ENCODE measurements at regions not wholly inside any gene's neighbourhood (a gene's known extent, or its start where the extent isn't known, plus 50 kb on each side); places are given as distances from the start of the nearest gene placed in this dataset.

GRCh38 chr11:70630816-70631623, 232.7 kb downstream of the CTTN start:
- H3K36me3 ChIP-seq (ENCODE audit: control insufficient read depth, insufficient read depth, low read length) = no peaks in the 10 kb centered on the region
- H3K4me3 ChIP-seq (ENCODE audit: low read length) = no peak overlapping the region
- no peak overlapping the region for H3K9ac ChIP-seq (ENCODE audit: low read length)
- no peaks in the 10 kb centered on the region for H3K27me3 ChIP-seq (ENCODE audit: control insufficient read depth, insufficient read depth, low read length)
- H3K9me3 ChIP-seq (ENCODE audit: control insufficient read depth, low read length) = no peaks in the 10 kb centered on the region
- peaks cover 31% of the 10 kb centered on the region for H3K4me1 ChIP-seq (ENCODE audit: control insufficient read depth, insufficient read depth, low read length)

DNA sequence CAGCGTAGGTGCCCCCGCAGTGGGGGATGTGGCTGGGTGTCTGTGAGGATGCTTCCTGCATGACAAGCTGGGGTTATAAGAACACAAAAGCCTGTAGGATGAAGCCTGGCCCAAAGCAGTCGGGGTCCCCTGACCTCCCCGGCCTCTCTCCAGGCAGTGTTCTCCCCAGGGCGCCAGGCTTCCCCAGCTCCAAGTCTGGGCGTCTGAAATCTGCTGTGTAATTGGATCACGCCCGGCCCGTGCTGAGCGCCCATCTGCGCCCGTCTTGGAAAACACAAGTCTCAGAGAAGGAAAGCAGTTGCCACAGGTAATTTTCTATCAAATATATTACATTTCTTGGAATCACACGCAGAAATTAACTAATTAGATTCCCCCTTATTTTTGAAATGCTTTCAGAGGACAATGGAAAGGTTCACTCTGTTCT, 233.3 kb downstream of the CTTN start:
- no peak overlapping the region for H3K9ac ChIP-seq (ENCODE audit: low read length)
- peaks cover 29% of the 10 kb centered on the region for H3K4me1 ChIP-seq (ENCODE audit: control insufficient read depth, insufficient read depth, low read length)
- H3K9me3 ChIP-seq (ENCODE audit: control insufficient read depth, low read length) = no peaks in the 10 kb centered on the region
- H3K4me3 ChIP-seq (ENCODE audit: low read length) = no peak overlapping the region
- H3K36me3 ChIP-seq (ENCODE audit: control insufficient read depth, insufficient read depth, low read length) = no peaks in the 10 kb centered on the region
- no peaks in the 10 kb centered on the region for H3K27me3 ChIP-seq (ENCODE audit: control insufficient read depth, insufficient read depth, low read length)

DNA sequence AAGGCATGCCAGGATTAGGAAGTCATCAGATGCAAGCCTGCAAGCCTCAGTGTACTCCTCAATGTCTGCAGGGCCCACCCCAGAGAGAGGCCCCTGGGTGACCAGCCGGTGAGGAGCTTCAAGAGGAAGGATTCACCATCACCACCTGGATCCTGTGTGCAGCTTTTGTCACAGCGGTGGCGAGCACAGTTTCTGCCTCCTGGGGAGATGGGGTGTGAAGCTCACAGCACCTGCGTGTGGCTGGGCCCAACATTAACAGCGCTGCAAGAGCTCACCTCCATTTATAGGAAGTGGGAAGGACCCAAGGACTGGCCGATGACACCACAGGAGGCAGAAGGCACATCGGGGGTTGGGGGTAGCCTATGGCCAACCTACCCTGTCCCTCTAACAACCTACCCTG, 235.3 kb downstream of the CTTN start:
- Histone ChIP-seq H3K9ac (ENCODE audit: low read length) (no peak overlapping the region), H3K4me3 (ENCODE audit: low read length) (no peak overlapping the region), H3K36me3 (ENCODE audit: control insufficient read depth, insufficient read depth, low read length) (no peaks in the 10 kb centered on the region), H3K27me3 (ENCODE audit: control insufficient read depth, insufficient read depth, low read length) (no peaks in the 10 kb centered on the region), H3K4me1 (ENCODE audit: control insufficient read depth, insufficient read depth, low read length) (peaks cover 9% of the 10 kb centered on the region), H3K9me3 (ENCODE audit: control insufficient read depth, low read length) (no peaks in the 10 kb centered on the region)

- Histone ChIP-seq H3K4me3 (ENCODE audit: low read length) (no peak overlapping the region), H3K36me3 (ENCODE audit: control insufficient read depth, insufficient read depth, low read length) (no peaks in the 10 kb centered on the region), H3K4me1 (ENCODE audit: control insufficient read depth, insufficient read depth, low read length) (no peaks in the 10 kb centered on the region), H3K9me3 (ENCODE audit: control insufficient read depth, low read length) (no peaks in the 10 kb centered on the region), H3K27me3 (ENCODE audit: control insufficient read depth, insufficient read depth, low read length) (no peaks in the 10 kb centered on the region), H3K9ac (ENCODE audit: low read length) (no peak overlapping the region)
Observed at GRCh38 chr11:70636659-70637058, 238.3 kb downstream of the CTTN start.

DNA sequence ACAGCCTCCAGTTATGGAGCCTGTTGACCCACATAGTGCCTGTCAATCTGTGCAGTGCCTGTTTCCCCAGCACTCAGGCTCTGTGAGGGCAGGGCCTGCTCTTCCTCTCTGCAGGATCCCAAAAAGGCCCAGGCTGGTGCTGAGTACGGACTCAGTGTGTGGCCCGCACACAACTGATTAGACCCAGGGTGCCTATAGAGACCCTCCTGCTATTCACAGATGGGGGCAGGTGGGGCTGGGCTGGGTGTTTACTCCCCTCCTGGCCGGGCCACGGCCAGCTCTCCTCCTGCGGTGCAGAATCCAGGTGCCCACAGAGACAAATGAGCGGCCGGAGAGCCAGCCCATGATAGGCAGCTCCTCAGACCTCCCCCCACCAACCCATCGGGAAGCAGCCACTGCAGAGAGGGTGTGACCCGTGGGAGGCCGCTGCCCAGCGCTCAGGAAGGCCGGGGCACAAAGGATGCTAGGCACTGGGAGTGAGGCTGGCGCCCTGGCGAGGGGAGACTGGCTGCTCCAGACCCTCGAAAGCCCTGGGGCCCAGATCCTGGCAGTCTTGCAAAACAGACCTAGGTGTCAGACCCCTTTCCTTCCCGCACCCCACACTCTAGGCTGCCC, 239.0 kb downstream of the CTTN start:
- Histone ChIP-seq H3K27me3 (ENCODE audit: control insufficient read depth, insufficient read depth, low read length) (no peaks in the 10 kb centered on the region), H3K36me3 (ENCODE audit: control insufficient read depth, insufficient read depth, low read length) (no peaks in the 10 kb centered on the region), H3K9ac (ENCODE audit: low read length) (no peak overlapping the region), H3K4me3 (ENCODE audit: low read length) (no peak overlapping the region), H3K4me1 (ENCODE audit: control insufficient read depth, insufficient read depth, low read length) (no peaks in the 10 kb centered on the region), H3K9me3 (ENCODE audit: control insufficient read depth, low read length) (no peaks in the 10 kb centered on the region)

GRCh38 chr11:70637949-70638583, 239.7 kb downstream of the CTTN start:
- H3K4me3 ChIP-seq (ENCODE audit: low read length) = no peak overlapping the region
- H3K4me1 ChIP-seq (ENCODE audit: control insufficient read depth, insufficient read depth, low read length) = no peaks in the 10 kb centered on the region
- H3K9me3 ChIP-seq (ENCODE audit: control insufficient read depth, low read length) = no peaks in the 10 kb centered on the region
- H3K27me3 ChIP-seq (ENCODE audit: control insufficient read depth, insufficient read depth, low read length) = no peaks in the 10 kb centered on the region
- H3K9ac ChIP-seq (ENCODE audit: low read length) = no peak overlapping the region
- H3K36me3 ChIP-seq (ENCODE audit: control insufficient read depth, insufficient read depth, low read length) = no peaks in the 10 kb centered on the region

DNA sequence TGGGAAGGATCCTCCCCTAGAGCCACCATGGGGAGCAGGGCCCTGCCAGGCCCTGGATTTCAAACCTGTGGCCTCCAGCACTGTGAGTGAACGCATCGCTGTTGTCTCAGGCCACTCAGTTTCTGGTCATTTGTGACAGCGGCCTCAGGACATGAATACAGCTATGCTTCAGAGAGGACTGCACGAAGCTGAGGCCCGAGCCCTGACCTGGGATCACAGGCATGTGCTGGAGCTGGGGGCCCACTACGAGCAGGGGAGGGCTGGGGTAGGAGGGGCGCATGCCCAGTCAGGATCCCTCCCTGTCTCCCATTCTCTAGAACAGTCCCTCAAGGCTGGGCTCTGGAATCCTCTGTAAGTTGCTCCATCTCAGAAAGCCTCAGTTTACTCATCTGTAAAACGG, 242.1 kb downstream of the CTTN start:
- no peaks in the 10 kb centered on the region for H3K36me3 ChIP-seq (ENCODE audit: control insufficient read depth, insufficient read depth, low read length)
- H3K9ac ChIP-seq (ENCODE audit: low read length) = no peak overlapping the region
- no peak overlapping the region for H3K4me3 ChIP-seq (ENCODE audit: low read length)
- no peaks in the 10 kb centered on the region for H3K27me3 ChIP-seq (ENCODE audit: control insufficient read depth, insufficient read depth, low read length)
- no peaks in the 10 kb centered on the region for H3K4me1 ChIP-seq (ENCODE audit: control insufficient read depth, insufficient read depth, low read length)
- H3K9me3 ChIP-seq (ENCODE audit: control insufficient read depth, low read length) = no peaks in the 10 kb centered on the region

DNA sequence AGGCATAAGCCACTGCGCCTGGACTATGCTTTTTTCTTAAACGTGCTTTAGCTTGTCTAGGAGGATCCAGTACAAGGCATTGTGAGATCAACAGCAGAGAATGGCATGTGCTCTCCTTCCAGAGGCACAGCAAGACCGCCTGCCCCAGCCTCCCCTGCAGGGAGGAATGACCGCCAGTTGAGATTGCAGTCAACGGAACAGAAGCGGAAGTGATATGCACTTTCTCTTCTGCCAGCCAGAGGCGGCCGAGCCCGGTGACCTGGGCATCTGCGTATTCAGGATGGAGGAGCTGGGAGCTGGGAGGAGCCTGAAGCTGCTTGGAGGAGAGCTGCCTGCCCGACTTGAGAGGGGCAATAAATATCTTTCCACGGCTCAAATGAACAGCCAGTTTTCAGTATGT, 243.0 kb downstream of the CTTN start:
- Histone ChIP-seq H3K9me3 (ENCODE audit: control insufficient read depth, low read length) (no peaks in the 10 kb centered on the region), H3K36me3 (ENCODE audit: control insufficient read depth, insufficient read depth, low read length) (no peaks in the 10 kb centered on the region), H3K9ac (ENCODE audit: low read length) (no peak overlapping the region), H3K4me3 (ENCODE audit: low read length) (no peak overlapping the region), H3K27me3 (ENCODE audit: control insufficient read depth, insufficient read depth, low read length) (no peaks in the 10 kb centered on the region), H3K4me1 (ENCODE audit: control insufficient read depth, insufficient read depth, low read length) (no peaks in the 10 kb centered on the region)

DNA sequence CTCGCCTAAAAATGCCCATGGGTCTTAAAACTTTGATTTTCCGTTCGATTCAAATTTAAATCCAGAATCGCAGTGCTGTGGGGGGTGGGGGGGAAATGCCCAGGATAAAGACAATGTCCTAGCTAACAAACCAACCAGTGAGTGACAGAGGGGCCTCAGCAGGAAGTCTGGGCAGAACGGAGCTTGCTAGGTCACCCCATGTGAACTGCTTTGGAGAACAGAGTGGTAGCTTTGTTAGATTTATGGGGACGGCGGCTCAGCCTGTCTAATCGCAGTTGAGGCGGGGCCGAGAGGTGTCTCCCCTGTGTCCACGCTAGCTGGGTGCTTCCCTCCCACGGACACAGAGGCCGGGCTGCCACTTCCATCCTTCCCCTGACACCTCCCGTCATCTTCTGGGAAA, 243.9 kb downstream of the CTTN start:
- Histone ChIP-seq H3K4me3 (ENCODE audit: low read length) (no peak overlapping the region), H3K27me3 (ENCODE audit: control insufficient read depth, insufficient read depth, low read length) (no peaks in the 10 kb centered on the region), H3K9me3 (ENCODE audit: control insufficient read depth, low read length) (no peaks in the 10 kb centered on the region), H3K4me1 (ENCODE audit: control insufficient read depth, insufficient read depth, low read length) (no peaks in the 10 kb centered on the region), H3K36me3 (ENCODE audit: control insufficient read depth, insufficient read depth, low read length) (no peaks in the 10 kb centered on the region), H3K9ac (ENCODE audit: low read length) (no peak overlapping the region)

DNA sequence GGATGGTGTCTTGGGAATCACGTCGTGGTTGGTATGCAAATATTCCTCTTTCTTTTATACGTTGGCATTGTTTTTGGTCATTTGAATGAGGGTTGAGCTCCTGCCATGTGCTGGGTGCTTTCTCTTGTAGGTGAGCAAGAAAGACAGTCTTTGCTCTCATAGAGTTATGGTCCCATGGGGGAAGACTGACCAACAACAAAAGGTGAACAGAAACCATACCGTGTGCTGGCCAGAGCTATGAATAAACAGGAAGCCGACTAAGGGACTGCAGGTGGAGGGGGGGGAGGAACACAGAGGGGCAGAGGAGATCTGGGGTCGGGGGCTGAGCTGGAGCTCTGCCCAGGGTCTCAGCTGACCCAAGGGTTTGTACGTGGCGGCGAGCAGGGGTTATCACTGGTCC, 245.3 kb downstream of the CTTN start:
- H3K9me3 ChIP-seq (ENCODE audit: control insufficient read depth, low read length) = no peaks in the 10 kb centered on the region
- no peaks in the 10 kb centered on the region for H3K27me3 ChIP-seq (ENCODE audit: control insufficient read depth, insufficient read depth, low read length)
- H3K4me3 ChIP-seq (ENCODE audit: low read length) = no peak overlapping the region
- no peak overlapping the region for H3K9ac ChIP-seq (ENCODE audit: low read length)
- no peaks in the 10 kb centered on the region for H3K36me3 ChIP-seq (ENCODE audit: control insufficient read depth, insufficient read depth, low read length)
- no peaks in the 10 kb centered on the region for H3K4me1 ChIP-seq (ENCODE audit: control insufficient read depth, insufficient read depth, low read length)

GRCh38 chr11:70644343-70645060, 246.2 kb downstream of the CTTN start:
- Histone ChIP-seq H3K9ac (ENCODE audit: low read length) (no peak overlapping the region), H3K27me3 (ENCODE audit: control insufficient read depth, insufficient read depth, low read length) (no peaks in the 10 kb centered on the region), H3K36me3 (ENCODE audit: control insufficient read depth, insufficient read depth, low read length) (no peaks in the 10 kb centered on the region), H3K4me3 (ENCODE audit: low read length) (no peak overlapping the region), H3K9me3 (ENCODE audit: control insufficient read depth, low read length) (no peaks in the 10 kb centered on the region), H3K4me1 (ENCODE audit: control insufficient read depth, insufficient read depth, low read length) (no peaks in the 10 kb centered on the region)

DNA sequence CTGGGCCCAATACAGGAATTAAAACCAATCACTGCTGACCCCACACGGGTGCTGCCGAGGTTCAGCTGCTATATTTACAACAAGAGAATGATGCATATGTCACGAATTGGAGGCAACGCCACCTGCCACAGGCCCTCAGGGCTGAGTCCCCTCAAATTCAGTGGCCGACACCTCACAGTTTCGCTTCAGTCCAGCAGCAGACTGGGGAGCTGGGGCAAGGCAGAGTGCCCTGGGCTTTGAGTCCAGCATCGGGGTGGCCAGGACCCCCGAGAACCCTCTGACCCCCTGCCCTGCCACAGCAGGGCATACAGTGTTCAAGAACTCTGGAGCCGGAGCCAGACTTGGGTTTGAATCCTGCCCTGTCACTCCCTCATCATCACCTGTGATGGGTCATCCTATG, 247.2 kb downstream of the CTTN start:
- no peaks in the 10 kb centered on the region for H3K27me3 ChIP-seq (ENCODE audit: control insufficient read depth, insufficient read depth, low read length)
- H3K36me3 ChIP-seq (ENCODE audit: control insufficient read depth, insufficient read depth, low read length) = no peaks in the 10 kb centered on the region
- H3K4me3 ChIP-seq (ENCODE audit: low read length) = no peak overlapping the region
- H3K9ac ChIP-seq (ENCODE audit: low read length) = no peak overlapping the region
- no peaks in the 10 kb centered on the region for H3K4me1 ChIP-seq (ENCODE audit: control insufficient read depth, insufficient read depth, low read length)
- H3K9me3 ChIP-seq (ENCODE audit: control insufficient read depth, low read length) = no peaks in the 10 kb centered on the region

Data from mucosa of stomach (tissue), 1 donor.